GM18520 (cell line): ENCODE measurements at regions not wholly inside any gene's neighbourhood (a gene's known extent, or its start where the extent isn't known, plus 50 kb on each side); places are given as distances from the start of the nearest gene placed in this dataset.
"Not testable (repeated sequence)": the region's sequence is repeated elsewhere in the genome, so short reads cannot be mapped to it uniquely, and the experiment has no call there.

Source experiments
- ATAC-seq: cut with Tn5 transposase; IDR thresholded peaks from one replicate; pipeline ENCODE4 v1.9.1; 2021; ENCODE audit not compliant: unreplicated experiment

DNA sequence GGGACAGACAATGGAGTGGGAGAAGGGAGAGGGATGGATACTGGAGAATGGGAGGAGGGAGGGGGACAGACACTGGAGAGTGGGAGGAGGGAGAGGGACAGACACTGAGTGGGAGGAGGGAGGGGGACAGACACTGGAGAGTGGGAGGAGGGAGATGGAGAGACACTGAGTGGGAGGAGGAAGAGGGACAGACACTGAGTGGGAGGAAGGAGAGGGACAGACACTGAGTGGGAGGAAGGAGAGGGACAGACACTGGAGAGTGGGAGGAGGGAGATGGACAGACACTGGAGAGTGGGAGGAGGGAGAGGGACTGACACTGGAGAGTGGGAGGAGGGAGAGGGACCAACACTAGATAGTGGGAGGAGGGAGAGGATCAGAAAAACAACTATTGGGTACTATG lies 426.7 kb upstream of the PMFBP1 start:
- ATAC-seq = no peak

DNA sequence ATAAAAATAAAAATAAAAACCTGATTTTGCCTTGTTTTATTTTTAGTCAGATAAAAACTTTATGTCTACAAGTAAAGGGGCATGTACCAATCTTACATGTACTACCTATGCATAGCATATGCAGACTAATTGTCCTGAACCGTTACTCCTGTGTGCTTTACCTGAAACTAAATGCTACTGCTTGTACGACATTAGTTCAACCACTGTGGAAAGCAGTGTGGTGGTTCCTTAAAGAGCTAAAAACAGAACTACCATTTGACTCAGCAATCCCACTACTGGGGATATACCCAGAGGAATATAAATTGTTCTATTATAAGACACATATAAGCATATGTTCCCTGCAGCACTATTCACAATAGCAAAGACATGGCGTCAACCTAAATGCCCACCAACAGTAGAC lies 426.0 kb upstream of the PMFBP1 start:
- no peak for ATAC-seq

DNA sequence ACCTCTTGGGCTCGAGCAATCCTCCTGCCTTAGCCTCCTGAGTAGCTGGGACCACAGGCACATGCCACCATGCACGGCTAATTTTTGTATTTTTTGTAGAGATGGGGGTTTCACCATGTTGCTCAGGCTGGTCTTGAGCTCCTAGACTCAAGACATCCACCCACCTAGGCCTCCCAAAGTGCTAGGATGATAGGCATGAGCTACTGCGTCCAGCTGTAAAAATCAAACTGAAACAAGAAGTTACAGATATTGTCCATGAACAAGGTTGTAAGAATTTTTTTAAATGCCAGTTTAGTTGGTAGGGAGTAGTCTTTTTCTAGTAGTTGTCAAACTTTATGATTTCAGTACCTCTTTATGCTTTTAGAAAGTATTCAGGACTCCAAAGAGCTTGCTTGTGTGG lies 424.4 kb upstream of the PMFBP1 start:
- no peak for ATAC-seq

DNA sequence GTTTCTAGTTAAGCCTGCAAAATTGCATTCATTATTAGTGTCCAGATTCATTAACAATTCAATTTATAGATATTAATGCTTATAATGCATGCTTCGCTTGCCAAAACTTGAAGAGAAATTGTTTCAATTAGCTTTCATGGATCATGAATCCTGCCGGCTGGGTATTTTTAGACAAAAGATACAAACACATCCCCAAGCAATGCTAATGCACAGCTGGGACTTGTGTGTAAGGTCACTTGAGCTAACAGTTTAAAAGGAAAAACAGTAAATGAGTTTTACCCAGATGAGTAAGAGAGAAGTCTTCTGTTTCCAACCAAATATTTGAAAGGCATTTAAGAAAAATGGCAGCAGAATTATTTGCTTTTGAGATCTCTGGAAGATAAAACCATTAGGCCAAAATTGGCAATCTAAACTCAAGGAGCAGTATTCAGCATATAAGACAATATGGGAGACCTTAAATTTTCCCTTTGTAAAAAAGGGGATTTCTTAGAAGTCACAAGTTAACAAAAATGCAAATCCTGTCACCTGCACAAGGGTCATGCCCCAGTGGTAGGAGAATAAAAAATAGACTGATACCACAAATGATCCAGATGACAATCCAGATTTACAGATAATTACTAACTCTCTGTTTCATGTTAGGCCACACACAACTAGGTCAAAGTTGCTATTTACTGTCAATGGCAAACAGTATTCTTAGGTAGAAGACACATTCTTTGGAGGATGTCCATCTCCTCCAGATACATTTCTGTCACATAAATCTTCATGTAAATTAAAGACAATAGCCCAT lies 418.4 kb upstream of the PMFBP1 start:
- peak; percentile 90 for ATAC-seq

DNA sequence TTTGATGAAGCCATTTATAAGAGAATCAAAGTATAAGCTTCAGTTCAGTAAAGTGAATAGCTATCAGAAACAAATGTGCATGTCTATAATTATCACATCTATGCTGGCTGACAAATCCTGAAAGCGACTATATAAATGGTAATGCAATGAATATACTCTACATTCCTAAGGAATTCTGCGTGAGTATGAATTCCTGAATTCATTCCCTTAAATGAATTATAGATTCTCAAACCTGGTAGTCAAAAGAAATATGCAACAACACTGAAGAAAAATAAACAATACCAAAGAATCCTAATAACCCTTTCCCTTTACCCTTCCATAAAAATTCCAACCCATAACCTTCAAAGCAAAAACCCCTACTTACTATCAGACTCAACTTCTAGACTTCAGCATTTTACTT lies 416.6 kb upstream of the PMFBP1 start:
- ATAC-seq = no peak

DNA sequence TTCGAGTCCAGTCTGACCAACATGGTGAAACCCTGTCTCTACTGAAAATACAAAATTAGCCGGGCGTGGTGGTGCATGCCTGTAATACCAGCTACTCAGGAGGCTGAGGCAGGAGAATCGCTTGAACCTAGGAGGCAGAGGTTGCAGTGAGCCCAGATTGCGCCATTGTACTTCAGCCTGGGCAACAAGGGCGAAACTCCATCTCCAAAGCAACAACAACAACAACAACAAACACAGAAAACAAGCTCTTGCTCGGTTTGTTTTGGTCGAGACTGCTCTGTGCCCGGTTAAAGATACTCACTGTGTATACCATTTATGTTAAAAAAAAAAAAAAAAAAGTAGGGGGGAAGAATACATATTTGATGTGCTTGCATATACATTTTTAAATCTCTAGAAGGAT lies 406.1 kb upstream of the PMFBP1 start:
- ATAC-seq = not testable (repeated sequence)

DNA sequence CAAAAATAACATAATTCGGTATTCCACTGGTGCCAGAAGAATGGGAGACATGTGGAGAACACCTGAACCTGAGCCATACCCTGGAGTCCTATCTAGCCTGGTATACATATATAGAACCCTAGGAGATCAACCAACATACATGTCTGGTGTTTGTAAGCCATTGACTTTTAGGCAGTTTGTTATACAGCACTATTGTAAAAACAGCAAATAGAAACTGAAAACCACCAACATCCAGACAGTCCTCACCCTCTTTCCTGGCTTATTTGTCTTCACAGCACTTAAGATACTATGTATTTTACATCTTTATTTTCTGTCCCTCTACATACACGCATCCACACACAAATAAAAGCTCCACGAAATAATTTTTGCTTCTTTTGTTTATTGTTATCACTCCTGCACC lies 404.2 kb upstream of the PMFBP1 start:
- no peak for ATAC-seq

DNA sequence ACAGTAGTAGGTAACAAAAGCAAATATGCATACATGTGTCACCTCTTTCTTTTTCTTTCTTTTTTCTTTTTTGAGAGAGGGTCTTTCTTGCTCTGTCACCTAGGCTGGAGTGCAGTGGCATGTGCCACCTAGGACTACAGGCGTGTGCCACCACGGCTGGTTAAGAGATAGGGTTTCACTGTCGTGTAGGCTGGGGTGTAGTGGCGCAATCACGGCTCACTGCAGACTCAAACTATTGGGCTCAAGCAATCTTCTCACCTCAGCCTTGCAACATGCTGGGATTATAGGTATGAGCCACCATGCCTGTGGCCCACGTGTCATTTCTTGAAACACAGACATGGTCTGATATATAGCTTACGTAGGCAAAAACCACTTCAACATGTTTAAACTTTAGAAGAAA lies 397.7 kb upstream of the PMFBP1 start:
- ATAC-seq = no peak

DNA sequence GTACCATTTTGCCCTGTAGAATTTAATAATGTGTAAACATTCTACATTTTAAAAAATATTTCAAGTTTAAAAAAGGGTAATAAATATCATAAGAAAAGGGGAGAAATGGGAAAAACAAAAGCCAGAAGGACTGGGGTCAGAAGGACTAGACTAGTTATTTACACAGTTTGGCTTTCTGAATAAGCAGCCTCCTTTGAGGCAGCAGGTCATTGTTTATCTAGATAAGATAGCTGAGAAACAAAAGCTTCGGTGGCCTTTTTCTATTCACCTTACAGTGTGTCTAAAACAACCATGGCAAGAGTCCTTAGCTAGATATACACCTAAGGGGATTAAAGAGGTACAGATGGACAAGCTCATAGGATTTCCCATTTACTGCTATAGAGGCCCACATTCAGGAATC lies 396.5 kb upstream of the PMFBP1 start:
- no peak for ATAC-seq

DNA sequence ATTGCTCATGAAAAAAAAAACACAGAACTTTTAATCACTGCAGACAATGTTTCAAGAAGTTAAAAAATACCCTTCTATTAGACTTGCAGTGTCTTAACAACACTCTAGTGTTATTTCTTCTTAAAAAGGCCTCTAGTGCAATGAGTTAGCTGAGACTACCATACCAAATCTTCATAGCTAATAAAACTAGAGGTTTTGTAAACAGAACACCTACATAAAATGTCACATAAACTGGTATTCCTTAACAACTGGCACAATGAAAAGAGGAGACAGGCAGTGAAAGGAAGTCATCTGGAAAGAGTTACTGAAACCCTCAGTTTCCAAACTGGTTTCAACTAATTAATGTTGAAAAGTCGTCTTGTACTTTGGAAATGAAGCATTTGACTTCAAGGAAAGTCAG lies 394.2 kb upstream of the PMFBP1 start:
- no peak for ATAC-seq

DNA sequence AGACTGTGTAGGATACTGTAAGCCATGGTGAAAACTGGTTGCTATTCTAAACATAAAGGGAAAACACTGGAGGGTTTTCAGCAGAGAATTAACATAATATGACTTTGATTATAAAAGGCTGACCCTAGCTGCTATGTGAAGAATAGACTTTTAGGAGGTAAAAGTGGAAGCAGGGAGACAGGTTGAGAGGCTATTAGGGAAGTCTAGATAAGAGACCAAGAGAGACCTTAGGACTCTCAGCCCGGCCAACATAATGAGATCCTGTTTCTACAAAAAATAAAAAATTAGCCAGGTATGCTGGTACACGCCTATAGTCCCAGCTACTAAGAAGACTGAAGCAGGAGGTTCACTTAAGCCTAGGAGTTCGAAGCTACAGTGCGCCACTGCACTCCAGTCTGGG lies 393.2 kb upstream of the PMFBP1 start:
- no peak for ATAC-seq

DNA sequence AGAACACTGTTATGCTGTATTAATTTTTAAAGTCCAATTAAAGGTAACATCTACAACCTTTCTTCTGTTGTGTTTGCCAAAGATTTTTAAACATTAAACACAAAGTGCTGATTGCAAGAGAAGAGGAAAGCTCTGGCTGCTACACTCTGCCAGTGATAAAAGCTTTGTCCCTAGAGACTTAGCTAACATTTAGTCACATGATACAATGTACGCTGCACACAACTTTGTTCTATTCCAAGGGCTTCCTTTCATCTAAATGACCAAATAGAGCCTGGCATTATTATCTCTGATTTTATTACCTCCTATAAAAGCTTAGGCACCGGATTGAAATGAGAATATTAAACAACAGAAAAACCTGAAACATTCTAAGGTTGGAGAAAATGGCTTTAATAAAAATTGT lies 388.7 kb upstream of the PMFBP1 start:
- no peak for ATAC-seq

DNA sequence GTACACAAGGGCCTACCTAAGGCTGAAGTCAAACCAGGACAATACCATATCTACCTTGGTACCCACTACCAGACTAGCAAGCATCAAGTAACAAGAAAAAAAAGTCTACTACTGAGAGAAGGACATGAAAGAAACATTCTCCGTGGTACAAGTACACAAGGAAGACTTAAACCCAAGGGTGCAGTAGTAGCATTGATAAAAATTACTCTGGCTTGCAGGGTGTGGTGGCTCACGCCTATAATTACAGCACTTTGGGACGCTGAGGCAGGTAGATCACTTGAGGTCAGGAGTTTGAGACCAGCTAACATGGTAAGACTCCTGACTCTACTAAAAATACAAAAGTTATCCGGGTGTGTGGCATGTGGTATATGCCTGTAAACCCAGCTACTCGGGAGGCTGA lies 386.5 kb upstream of the PMFBP1 start:
- ATAC-seq = no peak

DNA sequence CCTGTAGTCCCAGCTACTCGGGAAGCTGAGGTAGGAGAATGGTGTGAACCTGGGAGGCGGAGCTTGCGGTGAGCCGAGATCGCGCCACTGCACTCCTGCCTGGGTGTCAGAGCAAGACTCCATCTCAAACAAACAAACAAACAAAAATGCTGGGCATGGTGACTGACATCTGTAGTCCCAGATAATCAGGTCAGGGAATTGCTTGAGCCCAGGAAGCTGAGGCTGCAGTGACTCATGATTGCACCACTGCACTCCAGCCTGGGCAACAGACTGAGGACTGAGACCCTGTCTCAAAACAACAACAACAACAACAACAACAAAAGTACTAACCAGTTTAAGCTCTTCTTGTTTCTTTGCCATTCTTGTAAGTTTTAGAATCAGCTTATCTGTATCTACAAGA lies 383.0 kb upstream of the PMFBP1 start:
- ATAC-seq = no peak

DNA sequence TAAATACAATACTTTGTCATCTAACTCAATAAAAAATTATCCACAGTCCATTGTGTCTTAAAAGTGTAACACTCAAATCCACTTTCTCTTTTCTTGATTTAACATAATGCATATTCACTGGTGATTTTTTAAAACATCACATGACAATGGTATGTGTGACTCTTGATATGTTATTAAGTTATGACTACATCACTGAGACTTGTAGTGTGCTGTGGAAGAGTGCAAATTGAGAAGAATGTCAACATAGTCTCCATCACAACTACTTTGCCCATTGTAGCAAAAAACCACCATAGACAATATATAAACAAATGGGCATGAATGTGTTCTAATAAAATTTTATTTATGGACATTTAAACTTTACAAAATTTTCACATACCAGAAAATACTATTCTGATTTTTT lies 380.7 kb upstream of the PMFBP1 start:
- ATAC-seq = no peak

DNA sequence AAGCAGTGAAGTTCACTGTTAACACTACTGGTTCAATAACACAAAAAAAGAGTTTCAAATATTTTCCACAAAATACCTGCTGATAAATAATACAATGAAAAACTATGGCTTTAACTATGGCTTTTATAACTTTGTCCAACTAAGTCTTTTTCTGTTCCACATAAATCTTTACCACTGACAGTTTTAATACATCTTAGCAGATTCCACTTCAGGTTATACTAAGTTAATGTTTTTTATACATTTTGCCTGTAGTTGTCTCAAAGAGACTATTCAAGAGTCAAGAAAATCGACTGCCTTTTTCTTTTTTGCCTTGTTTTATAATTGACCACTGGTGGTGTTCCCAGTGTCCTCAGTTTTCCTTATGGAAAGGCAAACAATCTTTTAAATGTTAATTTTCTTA lies 379.7 kb upstream of the PMFBP1 start:
- ATAC-seq = no peak

DNA sequence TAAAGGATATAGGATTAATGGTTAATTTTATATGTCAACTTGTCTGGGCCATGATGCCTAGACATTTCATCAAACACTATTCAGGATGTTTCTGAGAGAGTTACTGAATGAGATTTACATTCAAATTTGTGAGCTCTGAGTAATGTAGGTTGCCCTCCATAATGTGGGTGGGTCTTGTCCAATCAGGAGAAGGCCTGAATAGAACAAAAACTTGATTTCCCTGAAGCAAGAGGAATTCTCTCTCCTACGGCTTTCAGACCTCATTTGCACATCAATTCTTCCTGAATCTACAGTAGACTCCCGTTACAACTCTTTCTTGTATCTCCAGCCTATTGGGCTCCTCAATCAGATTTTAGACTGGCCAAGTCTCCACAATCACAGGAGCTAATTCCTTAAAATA lies 377.9 kb upstream of the PMFBP1 start:
- no peak for ATAC-seq

DNA sequence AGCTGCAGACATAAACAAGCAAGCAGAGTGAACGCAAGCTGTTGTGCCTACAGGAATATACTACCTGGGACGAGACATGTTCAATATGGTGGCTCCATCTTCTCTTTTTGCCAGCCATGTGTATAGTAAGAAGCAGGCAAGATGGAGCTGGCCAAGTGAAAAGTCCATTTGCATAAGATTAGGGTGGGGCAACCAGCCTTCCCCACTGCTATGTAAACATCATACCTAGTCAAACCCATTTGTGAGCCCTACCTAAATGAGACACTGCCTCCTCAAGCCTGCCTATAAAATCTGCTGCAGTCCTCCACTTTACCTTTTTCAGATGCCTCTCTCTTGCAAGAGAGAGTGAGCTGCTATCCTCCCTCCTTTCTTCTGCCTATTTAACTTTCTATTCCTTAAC lies 370.1 kb upstream of the PMFBP1 start:
- no peak for ATAC-seq

DNA sequence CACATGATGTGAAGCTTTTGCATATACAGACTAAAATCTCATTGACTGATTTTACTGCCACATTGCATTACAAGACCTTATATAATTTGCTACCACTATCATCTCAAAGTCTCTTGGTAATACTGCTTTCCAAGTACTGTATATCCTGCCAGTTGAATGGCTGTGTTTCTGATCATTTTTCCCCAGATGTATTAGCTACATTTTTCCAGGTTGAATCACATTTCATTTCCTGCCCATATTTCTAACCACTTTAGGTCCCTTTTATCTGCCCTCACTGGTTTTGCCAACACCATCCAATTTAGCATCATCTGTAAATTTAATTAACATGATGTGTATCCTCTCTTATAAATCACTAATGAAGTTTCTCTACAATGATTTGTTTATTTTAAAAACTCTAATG lies 365.7 kb upstream of the PMFBP1 start:
- no peak for ATAC-seq

DNA sequence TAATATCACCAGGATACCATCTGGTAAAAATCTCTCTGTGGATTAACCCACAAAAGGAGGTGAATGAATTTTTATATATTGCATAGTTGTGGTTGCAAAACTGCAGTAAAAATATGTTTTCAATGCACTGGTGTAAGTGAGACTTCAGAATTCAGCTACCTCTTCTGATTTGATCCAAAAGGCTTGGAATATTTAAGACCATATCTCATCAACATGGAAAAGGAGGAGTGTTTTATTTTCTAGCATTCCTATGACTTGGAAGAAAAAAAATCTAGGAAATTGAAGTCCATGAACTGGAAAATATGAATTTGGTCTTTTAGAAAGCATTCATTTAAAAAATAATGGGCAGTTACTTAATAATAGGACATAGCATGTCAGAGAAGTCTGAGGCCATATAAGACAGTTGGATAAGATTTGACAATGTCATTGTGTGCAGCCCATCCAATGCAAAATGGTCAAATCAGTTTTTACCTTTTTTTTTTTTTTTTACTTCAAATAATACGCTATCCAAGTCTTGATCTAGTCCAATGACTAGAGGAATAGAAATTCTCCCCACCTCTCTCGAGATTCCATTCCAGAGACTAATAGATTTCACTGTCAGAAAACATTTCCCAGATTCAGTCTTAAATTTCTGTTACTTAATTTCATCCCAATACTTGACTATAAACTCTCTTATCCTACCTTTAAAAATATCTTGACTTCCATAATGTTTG lies 364.9 kb upstream of the PMFBP1 start:
- ATAC-seq = no peak

DNA sequence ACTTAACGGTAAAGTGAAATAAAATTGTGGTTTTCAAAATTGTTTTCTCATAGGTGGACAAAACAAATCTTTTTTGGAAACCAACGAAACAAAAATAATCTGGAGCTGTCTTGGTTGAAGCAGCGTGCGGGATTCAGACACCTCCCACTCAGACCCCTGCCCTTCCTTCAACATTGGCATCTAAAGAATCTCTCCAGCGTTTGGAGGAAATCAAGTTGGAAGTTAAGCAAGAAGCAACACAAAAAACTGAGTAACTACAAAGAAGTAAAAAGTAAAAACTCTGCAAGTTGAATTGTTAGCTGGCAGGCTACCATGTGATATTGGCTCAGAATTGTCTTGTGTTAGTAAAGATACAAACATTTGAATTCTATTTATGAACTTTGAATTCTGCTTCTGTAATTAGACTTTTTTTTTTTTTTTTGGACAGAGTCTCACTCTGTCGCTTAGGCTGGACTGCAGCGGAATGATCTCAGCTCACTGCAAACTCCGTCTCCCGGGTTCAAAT lies 361.0 kb upstream of the PMFBP1 start:
- ATAC-seq = no peak

DNA sequence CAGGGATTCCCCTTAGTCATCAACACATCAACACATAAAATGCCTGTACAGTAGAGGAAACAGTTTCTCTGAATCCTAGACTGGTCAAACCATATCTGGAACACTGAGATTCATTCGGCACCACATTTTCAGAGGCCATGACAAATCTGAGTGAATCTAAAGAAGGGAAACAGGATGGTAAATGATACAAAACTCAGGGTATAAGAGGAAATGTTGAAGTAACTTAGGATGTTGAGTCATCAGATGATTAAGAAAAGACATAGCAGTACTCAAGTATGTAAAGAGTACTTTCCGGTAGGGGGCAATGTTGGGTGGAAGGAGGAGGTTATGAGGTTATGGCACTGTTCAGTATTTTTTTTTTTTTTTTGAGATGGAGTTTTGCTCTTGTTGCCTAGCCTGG lies 358.5 kb upstream of the PMFBP1 start:
- ATAC-seq = no peak

DNA sequence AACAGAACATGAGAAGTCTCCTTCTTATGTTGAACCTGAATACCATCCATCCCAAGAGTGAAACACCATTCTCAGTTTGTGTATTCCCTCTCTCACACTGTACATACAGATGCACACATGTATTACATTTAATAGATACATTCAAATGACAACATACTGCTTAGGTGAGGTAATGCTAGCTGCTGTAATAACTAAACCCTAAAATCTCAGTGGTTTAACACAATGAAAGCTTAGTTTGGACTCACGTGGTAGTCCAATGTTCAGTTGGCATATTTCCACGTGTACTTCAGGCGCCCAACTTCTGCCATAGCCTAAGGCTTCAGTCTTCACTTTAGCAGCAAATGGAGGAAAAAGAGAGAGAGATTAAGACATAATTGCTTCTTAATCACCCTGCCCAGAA lies 351.1 kb upstream of the PMFBP1 start:
- no peak for ATAC-seq
